ENCODE measurements at regions not wholly inside any gene's neighbourhood (a gene's known extent, or its start where the extent isn't known, plus 50 kb on each side); places are given as distances from the start of the nearest gene placed in this dataset.
"Not testable (repeated sequence)": the region's sequence is repeated elsewhere in the genome, so short reads cannot be mapped to it uniquely, and the experiment has no call there.

DNA sequence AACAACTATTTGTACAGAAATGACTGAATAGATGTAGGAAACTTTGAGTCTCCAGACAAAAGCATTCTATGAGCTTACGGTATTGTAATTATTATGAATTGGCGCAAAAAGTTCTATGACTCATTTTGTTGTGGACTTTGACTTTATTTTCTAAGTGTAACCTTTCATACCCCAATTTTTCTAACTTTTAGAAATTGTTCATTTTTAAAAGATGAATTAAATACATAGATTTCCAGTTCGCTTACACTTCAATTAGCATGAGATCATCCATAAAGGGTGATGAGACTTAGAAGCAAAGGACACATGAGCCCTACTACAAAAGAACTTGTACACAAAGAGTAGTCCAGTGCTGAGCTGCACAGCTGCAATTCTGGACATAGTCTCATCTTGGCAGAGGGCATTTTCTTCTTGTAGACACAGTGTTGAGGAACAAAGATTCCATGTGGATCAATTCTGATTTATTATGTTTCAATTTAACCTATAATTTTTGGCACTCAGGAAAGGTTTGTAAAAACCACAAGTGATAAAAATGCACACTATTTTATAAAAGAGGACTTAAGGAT, 431.1 kb downstream of the LRRIQ3 start:
- no peak for DNase-seq

DNA sequence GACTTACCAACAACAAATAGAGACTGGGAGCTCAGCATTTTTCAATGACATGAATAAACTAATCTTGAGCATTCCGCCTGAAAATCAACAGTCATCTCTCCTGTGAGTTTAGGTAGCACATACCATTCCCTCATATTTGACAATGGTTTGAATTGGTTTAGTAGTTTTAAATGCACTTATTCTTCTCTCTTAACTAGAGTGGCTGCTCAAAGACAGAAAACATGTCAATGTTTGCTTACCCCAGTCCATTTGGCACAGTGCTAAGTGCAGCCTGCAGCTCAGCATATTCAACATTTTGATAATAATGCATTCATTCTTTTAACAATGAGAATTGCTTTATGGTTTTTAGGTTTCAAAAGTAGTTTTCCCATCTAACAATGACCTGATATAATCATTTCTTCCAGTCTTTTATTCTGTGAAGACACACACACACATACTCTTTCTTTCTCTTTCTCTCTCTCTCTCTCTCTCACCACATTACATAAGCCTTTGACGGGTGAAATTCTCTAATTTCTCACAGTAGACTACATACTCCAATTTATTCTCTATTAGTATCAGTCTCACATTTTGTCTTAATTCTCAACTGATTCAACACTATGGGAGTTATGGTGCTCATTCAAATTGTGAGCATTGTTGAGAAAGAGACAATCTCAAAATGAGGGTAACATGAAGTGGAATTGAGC, 432.3 kb downstream of the LRRIQ3 start:
- no peak for DNase-seq

DNA sequence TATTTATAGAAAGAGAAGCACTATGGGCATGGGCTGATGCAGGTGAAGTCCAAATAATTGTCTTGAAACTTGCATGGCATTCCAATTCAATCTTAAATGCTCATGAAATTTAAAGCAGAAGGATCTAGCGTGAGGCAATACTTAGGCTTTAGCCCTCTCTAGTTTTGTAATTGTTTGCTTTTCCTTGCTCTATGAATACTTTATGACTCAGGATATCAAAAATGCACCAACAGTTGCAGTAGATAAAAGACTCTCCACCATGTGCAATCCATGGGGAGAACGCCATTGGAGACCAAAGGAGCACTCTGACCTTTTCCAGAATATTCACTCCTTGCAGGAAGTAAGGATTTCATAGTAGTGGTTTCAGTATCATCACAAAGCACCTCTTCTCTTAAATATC, 436.4 kb downstream of the LRRIQ3 start:
- no peak for DNase-seq

DNA sequence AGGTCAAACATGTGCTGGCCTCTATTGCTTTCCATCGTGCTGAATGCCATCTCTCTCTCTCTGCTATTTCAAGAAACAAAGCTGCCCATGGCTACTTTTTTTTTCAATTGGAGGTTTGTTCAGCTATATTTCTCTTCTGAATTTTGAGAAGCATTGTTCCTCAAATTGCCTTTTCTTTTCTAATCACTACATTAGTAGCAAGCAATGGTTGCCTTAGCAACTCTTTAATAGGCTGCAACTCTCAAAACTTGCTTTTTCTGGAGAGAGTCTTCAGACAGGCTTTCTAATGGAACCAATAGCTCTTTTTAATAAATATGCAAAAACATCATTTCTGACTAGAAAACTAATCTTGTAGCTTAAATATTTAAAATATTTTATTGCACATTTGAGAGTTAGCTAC, 439.0 kb downstream of the LRRIQ3 start:
- no peak for DNase-seq

DNA sequence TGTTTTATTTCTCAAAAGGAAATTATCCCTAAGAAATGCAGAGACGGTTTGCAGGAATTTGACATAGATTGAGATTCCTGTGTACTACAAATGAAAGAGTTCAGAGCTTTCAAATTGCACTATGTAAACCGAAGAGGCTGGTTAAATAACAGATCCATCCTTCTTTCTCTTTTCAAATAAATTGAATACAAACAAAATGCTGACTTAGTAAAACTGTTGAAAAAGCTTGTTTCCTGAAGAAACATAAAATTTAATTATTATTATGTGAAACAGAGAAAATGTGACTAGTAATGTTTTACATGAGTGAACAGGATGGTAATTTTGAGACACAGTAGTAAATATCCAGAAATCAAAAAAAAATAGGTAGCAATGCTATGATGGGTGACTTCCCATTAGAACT, 441.2 kb downstream of the LRRIQ3 start:
- no peak for DNase-seq

DNA sequence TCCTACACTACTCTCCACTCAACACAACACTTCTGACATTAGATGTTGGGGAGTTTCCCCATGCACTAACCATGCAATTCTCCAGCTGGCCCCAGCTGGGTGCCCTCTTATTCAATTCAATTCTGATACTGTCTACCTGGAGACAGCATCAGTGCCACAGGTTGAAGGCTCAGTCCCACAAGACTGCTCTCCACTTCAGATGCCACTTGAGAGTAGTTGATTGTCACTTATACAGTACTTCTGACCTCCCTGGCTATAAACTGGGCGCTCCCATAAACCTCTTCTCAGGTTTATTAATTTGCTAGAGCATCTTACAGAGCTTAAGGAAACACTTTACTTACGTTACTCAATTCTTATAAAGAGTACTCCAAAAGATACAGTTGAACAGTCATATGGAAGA, 442.3 kb downstream of the LRRIQ3 start:
- DNase-seq: no peak

DNA sequence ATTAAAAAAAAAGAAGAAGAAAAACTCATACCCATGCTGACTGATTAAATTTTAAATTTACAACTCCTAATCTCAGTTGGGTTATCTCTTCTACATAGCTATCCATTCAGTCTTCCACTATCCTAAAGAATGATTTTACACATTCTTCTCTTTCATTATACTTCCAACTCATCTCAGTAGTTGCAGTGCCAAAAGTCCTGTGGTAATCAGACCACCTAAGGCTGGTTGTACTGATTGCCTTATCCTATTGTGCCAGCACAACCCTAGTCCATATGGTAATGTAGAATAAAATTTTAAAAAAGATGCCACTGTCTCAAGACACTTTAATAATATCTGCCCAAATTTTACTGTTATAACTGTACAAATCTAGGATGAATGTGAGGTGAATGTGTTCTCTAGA, 448.0 kb downstream of the LRRIQ3 start:
- no peak for DNase-seq

DNA sequence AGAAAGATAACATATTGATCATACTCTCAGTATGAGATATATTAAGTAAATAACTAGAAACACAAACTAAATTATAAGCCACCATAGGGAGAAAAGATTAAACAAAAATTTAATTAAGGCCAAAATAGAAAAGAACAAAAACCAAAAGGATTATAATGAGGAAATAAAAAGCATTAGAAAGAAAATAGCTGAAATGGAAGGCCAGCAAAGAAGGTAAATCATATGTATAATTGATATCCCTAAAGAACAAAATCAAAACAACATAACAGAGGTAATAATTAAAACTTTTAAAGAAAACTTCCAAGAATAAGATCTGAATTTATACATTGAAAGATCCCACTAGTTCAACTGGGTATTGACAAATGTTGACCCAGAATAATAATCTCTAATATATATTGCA, 453.0 kb downstream of the LRRIQ3 start:
- no peak for DNase-seq

DNA sequence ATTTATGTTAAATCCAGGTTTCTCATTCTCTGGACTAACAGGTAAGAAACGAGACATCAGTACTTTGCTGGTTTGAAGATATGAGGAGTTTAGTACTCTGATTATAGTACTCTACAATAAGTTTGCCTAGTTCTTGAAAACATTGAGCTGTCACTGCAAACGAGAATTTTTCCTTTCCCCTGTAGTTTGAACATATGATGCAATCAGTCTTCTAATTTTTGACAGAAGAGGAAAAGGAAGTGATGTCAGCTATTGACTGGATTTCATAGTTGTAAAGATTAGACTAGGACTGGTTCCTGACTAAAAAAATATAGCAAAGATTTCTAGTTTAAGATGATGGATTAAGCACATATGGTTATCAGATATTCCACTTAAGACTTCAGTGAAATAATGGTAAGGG, 461.9 kb downstream of the LRRIQ3 start:
- no peak for DNase-seq

DNA sequence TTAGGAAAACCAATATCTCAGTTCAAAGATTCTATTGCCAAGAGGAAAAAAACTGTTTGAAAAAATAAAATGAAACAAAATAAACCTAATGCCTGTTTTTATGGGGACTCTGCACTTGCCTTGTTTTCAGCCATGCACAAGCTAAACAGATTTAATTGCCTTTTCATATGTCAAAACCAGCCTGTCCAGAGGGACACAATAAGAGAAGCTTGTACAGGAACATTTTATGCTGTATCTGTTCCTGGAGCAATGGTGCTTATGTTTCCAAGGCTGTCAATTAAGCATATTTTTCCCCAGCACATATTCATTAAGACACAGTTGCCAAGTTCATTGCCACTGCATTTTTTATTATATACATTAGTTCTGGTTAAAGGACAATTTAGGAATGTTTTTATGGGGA, 470.9 kb downstream of the LRRIQ3 start:
- no peak for DNase-seq

DNA sequence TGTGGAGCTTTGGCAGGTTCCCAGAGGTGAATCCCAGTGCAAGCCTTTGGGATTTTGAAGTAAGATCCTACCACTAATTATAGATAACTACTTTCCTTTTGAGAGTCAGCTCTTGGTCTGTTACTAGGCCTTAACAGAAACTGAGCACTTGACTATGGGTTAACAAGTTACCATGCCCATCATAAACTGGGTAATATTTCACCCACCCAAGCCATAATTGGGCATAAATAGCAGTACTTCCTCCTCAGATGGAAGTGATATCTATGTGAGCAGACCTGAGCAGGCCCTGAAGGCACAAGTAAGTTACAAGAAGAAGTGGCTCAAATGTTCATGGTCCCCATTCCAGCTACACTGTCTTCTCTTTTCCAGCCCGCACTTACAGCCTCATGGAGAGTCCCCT, 475.9 kb downstream of the LRRIQ3 start:
- no peak for DNase-seq

DNA sequence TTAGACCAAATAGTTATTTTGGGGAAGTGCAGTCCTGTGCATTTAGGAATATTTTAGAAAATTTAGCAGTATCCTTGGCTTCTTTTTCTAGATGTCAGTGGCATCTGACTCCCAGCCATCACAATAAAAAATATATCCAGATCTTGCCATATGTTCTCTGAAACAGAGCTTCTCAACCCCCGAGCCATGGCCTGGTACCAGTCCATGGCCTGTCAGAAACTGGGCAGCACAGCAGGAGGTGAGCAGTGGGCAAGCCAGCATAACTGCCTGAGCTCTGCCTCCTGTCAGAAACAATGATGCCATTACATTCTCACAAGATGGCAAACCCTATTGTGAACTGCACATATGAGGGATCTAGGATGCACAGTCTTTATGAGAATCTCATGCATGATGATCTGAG, 480.0 kb downstream of the LRRIQ3 start:
- DNase-seq: no peak

DNA sequence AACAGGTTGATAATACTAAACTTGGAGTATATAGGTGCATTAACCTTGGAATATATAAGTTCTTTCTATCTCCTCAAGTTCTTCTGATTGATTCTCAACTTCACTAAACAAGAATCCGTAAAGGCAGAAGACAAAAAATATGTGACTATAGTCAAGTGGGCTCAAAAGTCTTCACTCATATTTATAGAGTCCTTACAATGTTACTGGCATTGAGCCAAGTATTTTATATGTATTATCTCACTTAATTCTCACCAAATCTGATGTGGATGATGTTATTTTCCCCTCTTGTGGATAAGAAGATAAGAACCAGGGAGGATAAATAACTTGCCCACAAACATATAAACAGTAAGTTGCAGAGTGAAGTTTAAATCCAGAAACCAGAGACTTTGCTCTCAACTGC, 486.9 kb downstream of the LRRIQ3 start:
- DNase-seq: no peak

DNA sequence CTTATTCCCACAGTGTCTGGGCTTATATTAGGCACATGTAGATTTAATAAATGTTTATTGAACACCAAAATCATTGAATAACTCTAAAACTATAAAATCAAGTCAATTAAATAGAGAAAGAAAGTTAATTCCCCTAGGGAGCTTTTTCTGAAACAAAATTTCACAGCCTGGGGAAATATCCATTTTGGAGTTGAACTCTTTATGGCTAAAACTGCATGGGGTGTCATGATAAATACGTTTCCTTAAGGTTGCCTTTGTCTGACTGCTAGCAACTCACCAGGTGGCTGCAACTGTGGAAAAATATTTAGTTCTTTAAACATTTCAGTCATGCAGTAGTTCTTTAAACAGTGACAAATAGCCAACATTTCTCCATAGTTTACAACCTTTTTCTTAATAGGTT, 496.1 kb downstream of the LRRIQ3 start:
- DNase-seq: no peak

DNA sequence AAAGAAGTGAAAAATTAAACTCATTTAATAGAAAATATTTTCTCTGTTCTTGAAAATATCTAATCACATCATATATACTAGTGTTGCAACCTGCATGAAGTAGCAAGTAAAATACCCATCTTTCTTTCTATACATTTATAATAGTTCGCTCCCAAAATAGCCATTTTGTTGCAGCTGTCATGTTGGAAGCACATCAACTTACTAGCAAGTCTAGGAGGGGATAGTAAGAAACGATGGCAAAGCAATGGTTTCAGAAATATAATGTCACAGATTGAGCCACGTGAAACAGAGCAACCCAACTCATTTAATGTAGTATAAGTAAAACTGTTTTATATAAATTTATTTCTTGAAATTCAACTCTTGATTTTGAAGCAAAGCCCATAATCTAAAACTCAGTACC, 521.8 kb downstream of the LRRIQ3 start:
- DNase-seq: no peak

DNA sequence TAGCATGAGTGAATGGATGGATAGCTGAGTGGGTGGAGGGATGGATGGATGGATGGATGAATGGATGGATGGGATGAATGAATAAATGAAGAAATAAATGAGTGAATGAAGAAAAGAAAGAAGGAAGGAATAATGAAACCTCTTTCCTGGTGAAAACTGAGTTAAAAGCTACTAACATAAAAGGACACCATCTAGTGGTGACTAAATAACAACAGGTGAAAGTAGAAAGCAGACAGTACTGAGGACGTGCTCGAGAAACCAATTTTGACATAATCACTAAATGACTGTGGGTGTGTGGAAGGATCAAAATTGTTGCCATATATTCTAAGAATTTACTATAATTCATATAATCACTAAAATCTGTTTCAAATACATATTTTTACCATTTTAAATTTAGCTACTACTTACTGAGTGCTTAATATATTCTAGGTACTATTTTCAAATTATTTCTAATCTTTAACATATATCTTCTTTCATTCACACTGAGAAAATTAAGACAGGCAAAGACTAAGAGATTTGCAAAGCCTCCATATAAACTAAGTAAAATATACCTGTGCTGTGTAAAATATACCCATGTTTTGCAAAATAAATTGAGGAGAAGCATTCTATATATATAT, 522.9 kb downstream of the LRRIQ3 start:
- peak; percentile 21 for DNase-seq

DNA sequence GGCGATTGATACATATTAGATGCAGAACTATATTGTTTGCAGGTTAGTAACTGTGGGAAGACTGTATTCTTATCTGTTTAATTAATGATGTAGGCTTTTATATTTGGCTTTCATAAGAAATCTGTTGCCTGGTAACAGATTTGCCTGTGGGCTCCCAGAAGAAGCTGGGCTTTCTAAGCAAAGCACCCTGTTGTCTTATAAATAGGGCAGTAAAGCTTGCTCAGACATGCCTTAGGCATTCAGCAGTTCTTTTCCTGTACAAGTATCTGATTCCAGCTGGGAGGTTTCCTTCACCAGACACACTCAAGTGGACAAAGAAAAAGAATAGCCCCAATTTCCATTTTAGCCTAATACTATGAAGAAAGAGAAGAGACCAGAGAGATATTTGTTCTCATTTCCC, 524.0 kb downstream of the LRRIQ3 start:
- peak; percentile 47 for DNase-seq

DNA sequence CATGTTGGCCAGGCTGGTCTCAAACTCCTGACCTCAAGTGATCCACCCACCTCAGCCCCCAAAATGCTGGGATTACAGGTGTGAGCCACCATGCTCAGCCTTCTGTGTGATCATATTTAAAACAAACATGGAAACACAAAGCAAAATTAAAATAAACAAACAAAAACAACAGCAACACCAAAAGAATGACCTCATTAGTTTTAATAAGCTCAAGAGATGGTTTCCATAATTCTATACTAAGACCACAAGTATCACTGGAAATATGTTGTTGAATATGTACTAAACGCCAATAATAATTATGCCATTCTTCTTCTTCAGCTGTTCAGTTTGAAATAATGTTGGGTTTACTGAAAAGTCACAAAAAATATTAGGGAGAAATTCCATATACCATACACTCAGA, 526.4 kb downstream of the LRRIQ3 start:
- no peak for DNase-seq

DNA sequence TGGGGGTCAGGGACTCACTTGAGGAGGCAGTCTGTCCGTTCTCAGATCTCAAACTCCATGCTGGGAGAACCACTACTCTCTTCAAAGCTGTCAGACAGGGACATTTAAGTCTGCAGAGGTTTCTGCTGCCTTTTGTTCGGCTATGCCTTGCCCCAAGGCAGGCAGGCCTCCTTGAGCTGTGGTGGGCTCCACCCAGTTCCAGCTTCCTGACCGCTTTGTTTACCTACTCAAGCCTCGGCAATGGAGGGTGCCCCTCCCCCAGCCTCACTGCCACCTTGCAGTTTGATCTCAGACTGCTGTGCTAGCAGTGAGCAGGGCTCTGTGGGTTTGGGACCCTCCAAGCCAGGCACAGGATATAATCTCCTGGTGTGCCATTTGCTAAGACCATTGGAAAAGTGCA, 530.0 kb downstream of the LRRIQ3 start:
- not testable (repeated sequence) for DNase-seq

DNA sequence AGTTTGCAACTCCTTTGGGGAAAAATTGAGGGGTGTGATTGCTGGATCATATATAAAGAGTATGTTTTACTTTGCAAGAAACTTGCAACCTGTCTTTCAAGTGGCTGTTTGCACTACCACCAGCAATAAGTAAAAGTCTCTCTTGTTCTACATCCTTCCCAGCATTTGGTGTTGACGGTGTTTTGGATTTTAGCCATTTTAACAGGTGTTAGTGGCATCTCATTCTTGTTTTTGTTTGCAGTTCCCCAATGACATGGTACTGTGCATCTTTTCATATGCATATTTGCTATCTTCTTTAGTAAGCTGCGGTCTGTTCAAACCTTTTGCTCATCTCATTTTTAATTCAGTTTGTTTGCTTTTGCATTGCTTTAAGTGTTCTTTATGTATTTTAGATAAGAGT, 535.5 kb downstream of the LRRIQ3 start:
- DNase-seq: no peak

DNA sequence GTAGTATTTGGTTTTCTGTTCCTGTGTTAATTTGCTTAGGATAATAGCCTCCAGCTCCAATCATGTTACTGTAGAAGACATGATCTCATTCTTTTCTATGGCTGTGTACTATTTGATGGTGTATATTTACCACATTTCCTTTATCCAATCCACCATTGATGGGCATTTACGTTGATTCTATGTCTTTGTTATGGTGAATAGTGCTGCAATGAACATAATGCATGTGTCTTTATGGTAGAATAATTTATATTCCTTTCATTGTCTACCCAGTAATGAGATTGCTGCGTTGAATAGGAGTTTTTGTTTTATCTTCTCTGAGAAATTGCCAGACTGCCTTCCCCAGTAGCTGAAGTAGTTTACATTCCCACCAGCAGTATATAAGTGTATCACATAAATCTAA, 538.8 kb downstream of the LRRIQ3 start:
- DNase-seq: no peak

DNA sequence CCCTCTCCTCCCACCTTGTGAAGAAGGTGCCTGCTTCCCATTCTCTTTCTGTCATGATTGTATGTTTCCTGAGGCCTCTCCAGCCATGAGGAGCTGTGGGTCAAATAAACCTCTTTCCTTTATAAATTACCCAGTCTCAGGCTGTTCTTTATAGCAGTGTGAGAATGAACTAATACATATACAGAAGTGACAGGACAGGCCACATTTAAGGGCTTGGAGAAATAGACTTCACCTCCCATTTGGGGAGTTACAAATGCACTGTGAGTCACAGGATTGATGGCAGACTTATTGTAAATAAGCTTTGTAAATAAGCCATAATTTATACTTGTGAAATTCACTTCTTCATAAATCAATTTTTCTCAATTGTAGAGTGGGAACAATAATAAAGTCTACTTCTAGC, 543.3 kb downstream of the LRRIQ3 start:
- DNase-seq: no peak

DNA sequence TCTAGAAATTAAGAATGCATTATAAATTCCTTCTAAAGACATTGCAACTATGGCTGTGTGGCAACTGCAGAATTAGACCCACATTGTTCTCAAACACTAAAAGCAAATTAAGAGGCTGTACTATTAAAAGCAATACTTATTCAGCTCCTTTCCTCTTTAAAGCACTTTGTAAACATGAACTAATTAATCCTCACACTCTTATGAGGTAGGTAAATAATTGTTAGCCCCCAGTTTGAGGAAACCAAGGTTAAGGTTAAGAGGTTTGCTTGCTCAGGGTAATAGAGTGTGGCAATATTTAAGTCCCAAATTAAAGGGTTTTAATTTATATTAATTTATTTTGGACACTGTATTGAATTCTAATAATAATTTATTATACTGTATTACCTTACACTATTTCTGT, 553.8 kb downstream of the LRRIQ3 start:
- DNase-seq: no peak

DNA sequence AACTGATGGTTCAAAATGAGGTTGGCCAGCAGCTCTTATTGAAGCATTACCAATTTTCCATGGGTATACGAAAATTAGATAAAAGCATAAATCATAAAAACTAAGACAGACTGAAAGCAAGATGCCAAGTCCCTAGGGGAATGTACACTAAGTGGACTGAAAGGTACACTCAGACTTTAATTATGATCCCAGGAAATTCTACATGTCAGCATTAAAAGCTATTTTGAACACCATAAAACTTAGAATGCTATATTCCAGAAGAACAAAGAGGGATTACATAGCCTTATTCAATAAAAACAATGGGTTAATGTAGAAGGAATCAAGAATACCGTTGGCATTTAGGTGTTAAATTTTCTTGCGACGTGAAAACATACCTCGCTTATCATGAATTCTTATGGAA, 558.5 kb downstream of the LRRIQ3 start:
- no peak for DNase-seq

DNA sequence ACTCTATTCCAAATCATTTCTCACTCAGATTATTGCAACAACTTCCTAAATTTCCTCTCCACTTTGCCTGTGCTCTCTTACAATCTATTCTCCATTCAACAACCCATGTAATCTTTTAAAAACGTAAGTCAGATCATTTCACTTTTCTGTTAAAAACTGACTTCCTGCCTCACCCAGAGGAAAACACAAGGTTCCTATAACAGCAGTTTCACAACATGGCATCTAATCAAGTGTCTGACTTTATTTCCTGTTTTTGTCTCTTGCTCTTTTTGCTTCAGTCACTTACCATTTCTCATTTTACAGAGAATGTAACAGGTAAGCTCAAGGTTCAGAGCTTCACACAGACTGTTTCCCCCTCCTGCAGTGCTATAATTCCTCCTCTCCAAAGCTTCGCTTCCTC, 560.7 kb downstream of the LRRIQ3 start:
- no peak for DNase-seq
